Endothelial cell of umbilical vein (primary cell): ENCODE measurements at regions not wholly inside any gene's neighbourhood (a gene's known extent, or its start where the extent isn't known, plus 50 kb on each side); places are given as distances from the start of the nearest gene placed in this dataset.

Experiments
- FOS ChIP-seq: IDR thresholded peaks from 2 replicates; pipeline ENCODE4 v1.6.1; 2011; ENCODE audit warnings: mild to moderate bottlenecking, low read length, moderate library complexity, borderline replicate concordance; ENCODE audit not compliant: insufficient read depth
- MAX ChIP-seq: IDR thresholded peaks from 2 replicates; pipeline ENCODE4 v1.6.1; 2011; ENCODE audit not compliant: insufficient read depth, insufficient read length
- POLR2A ChIP-seq: IDR thresholded peaks from 2 replicates; pipeline ENCODE4 v1.6.1; 2012; ENCODE audit warnings: low read depth, mild to moderate bottlenecking, control low read depth, low read length
- TF ChIP-seq, protein P1 (sequence below), 2 donors: IDR thresholded peaks; 1 replicate in 1 of 2; 2 replicates in 1 of 2; pipeline ENCODE4 v1.5.1; 2011; ENCODE audit warnings: low read length in 2 of 2, mild to moderate bottlenecking in 2 of 2, moderate library complexity in 2 of 2, control low read depth in 1 of 2, inconsistent platforms in 1 of 2, low read depth in 1 of 2; ENCODE audit not compliant: insufficient read depth in 1 of 2; ENCODE audit errors: extremely low read depth in 1 of 2

DNA sequence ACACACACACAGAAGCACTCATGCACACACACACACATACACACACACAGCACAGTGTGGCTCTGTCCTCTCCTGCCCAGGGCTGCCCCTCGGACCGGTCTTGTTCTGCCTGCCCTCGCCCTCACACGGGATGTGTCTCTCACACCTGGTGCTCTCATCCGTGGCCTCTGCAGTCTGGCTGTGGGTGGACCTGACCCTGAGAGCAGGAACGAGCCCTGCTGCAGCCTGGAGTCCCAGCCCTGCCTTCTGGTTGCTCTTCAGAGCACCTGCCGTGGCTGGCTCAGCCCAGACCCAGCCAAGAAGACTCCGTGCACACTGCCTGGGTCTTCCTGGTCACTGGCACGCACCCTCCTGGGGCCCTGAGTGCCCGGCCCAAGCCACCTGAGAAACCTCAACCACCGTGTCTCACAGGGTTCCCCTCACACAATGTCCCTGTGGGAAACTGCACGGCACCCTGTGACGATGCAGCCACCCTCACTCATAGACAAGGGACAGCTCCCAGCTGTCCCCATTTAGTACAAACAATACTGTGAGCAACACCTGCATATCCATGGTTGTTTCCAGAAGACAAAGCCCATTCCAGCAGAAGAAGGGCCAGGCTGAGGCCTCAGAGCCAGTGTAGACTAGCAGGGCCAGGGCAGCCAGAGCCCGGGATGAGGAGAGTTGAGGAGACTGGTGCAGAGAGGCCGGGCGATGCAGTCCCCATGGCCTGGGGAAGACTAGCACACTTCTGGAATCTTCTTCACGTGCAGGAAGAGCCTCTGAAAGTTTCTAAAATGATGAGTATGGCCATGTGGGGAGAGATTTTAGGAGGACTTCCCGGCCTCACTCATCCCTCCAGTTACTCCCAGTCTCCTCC is 234.0 kb downstream of the NPHP4 start:
- TF ChIP-seq, protein P1, sequence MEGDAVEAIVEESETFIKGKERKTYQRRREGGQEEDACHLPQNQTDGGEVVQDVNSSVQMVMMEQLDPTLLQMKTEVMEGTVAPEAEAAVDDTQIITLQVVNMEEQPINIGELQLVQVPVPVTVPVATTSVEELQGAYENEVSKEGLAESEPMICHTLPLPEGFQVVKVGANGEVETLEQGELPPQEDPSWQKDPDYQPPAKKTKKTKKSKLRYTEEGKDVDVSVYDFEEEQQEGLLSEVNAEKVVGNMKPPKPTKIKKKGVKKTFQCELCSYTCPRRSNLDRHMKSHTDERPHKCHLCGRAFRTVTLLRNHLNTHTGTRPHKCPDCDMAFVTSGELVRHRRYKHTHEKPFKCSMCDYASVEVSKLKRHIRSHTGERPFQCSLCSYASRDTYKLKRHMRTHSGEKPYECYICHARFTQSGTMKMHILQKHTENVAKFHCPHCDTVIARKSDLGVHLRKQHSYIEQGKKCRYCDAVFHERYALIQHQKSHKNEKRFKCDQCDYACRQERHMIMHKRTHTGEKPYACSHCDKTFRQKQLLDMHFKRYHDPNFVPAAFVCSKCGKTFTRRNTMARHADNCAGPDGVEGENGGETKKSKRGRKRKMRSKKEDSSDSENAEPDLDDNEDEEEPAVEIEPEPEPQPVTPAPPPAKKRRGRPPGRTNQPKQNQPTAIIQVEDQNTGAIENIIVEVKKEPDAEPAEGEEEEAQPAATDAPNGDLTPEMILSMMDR (IDR thresholded peaks at IDR 0.05; ENCODE audit: extremely low read depth in 1 of 2, insufficient read depth in 1 of 2, low read depth in 1 of 2, low read length in 2 of 2) = no peak
- TF ChIP-seq MAX (no peak), FOS (no peak), POLR2A (no peak)
